GM12878 (cell line): ENCODE measurements at regions not wholly inside any gene's neighbourhood (a gene's known extent, or its start where the extent isn't known, plus 50 kb on each side); places are given as distances from the start of the nearest gene placed in this dataset.

Experiments used
- ATAC-seq: fragments of 200-7000 bp; cut with Tn5 transposase; 3 replicates; pipeline ENCODE4 v1.9.1; 2020; ENCODE audit warnings: mild to moderate bottlenecking, moderate library complexity
- BruUV-seq: library from RNA; stranded (reverse); fragments of 400-500 nt; replicated peaks from 2 replicates; lab custom pipeline; 2021; lab: Mats Ljungman, UMichigan
- CTCF ChIA-PET: fragments of 300-600 bp; sonication (Branson Sonifier 250); formaldehyde crosslinking; extraction: SDS; loops from one replicate; lab custom pipeline; 2021; ENCODE audit warnings: inconsistent platforms; lab: Yijun Ruan, JAX
- POLR2A ChIA-PET: fragments of 350-600 bp; formaldehyde crosslinking; extraction: SDS; loops from one replicate; lab custom pipeline; 2021; ENCODE audit warnings: inconsistent platforms; lab: Charles Lee
- RAD21 ChIA-PET: fragments of 300-600 bp; sonication (Branson Sonifier 250); formaldehyde crosslinking; loops from one replicate; lab custom pipeline; 2023; ENCODE audit warnings: antibody characterized with exemption; ENCODE audit not compliant: unreplicated experiment; lab: Charles Lee
- SMC1A ChIA-PET: fragments of 300-600 bp; sonication (Branson Sonifier 250); formaldehyde crosslinking; loops from one replicate; lab custom pipeline; 2023; ENCODE audit not compliant: unreplicated experiment, uncharacterized antibody; lab: Charles Lee
- DNase-seq: peaks from one replicate; pipeline ENCODE4 v3.0.0-alpha.2; 2011; ENCODE audit warnings: low read depth, low spot score
- FAIRE-seq: peaks from 3 replicates; lab custom pipeline; 2011; peaks lifted over from hg19 to GRCh38; lab: Jason Lieb, UNC
- H2AFZ ChIP-seq: 2 replicates; pipeline ENCODE4 v1.6.0; 2011; ENCODE audit warnings: low read depth, low read length, control low read depth; ENCODE audit not compliant: control insufficient read depth
- H3K27ac ChIP-seq: 2 replicates; pipeline ENCODE4 v1.5.1; 2011; ENCODE audit warnings: control low read depth; ENCODE audit not compliant: control insufficient read depth, insufficient read depth
- H3K27me3 ChIP-seq, 2 experiments: replicated peaks in 1 of 2; 2 replicates each; pipeline versions ENCODE4 v1.6.0 to v1.6.1; 2011; ENCODE audit warnings: low read length in 1 of 2; ENCODE audit not compliant: control insufficient read depth in 2 of 2, insufficient read depth in 2 of 2
- H3K36me3 ChIP-seq, 2 experiments: 2 replicates each; pipeline ENCODE4 v1.5.1; 2011; ENCODE audit warnings: low read length in 1 of 2; ENCODE audit not compliant: control insufficient read depth in 2 of 2, insufficient read depth in 2 of 2
- H3K4me1 ChIP-seq: 2 replicates; pipeline ENCODE4 v1.6.1; 2011; ENCODE audit warnings: mild to moderate bottlenecking, low read length, moderate library complexity, mixed read lengths; ENCODE audit not compliant: control insufficient read depth, insufficient read depth
- H3K4me2 ChIP-seq: 2 replicates; pipeline ENCODE4 v1.6.0; 2011; ENCODE audit warnings: control low read depth; ENCODE audit not compliant: control insufficient read depth, insufficient read depth
- H3K4me3 ChIP-seq: fragments of 200-600 bp; sonication (generic); 2 replicates; pipeline ENCODE4 v1.5.1; 2016
- H3K79me2 ChIP-seq: 2 replicates; pipeline ENCODE4 v1.6.0; 2011; ENCODE audit warnings: low read length; ENCODE audit not compliant: control insufficient read depth, insufficient read depth
- H3K9ac ChIP-seq: 2 replicates; pipeline ENCODE4 v1.8.0; 2011; ENCODE audit warnings: low read length, control low read depth, mixed read lengths; ENCODE audit not compliant: control insufficient read depth, insufficient read depth
- H3K9me3 ChIP-seq: replicated peaks from 3 replicates; pipeline ENCODE4 v1.5.1; 2011; ENCODE audit warnings: mild to moderate bottlenecking, low read length; ENCODE audit not compliant: control insufficient read depth, insufficient read depth
- H4K20me1 ChIP-seq: 2 replicates; pipeline ENCODE4 v1.6.0; 2011; ENCODE audit not compliant: control insufficient read depth, insufficient read depth
- BACH1 ChIP-seq: fragments of 450-650 bp; IDR thresholded peaks from 2 replicates; pipeline ENCODE4 v1.6.1; 2017; ENCODE audit warnings: mild to moderate bottlenecking, borderline replicate concordance
- CBX5 ChIP-seq: sonication (generic); IDR thresholded peaks from 2 replicates; pipeline ENCODE4 v1.6.1; 2016; ENCODE audit warnings: low read depth, moderate library complexity, mild to moderate bottlenecking, inconsistent platforms
- CUX1 ChIP-seq: IDR thresholded peaks from 2 replicates; pipeline ENCODE4 v1.6.1; 2012; ENCODE audit warnings: improper control_type of control experiment, low read depth, low read length; ENCODE audit not compliant: insufficient replicate concordance
- GABPA ChIP-seq: IDR thresholded peaks from 2 replicates; pipeline ENCODE4 v1.6.1; 2014; ENCODE audit warnings: antibody characterized with exemption, low read depth, mild to moderate bottlenecking, inconsistent platforms
- JUNB ChIP-seq: IDR thresholded peaks from 2 replicates; pipeline ENCODE4 v1.6.1; 2016; ENCODE audit warnings: antibody characterized with exemption, mild to moderate bottlenecking
- MYB ChIP-seq: fragments of 150-350 bp; IDR thresholded peaks from 2 replicates; pipeline ENCODE4 v1.6.1; 2014; ENCODE audit warnings: mild to moderate bottlenecking, low read depth, low read length, borderline replicate concordance
- PBX3 ChIP-seq: IDR thresholded peaks from 2 replicates; pipeline ENCODE4 v1.6.1; 2011; ENCODE audit warnings: mild to moderate bottlenecking, low read depth, low read length, moderate library complexity; ENCODE audit not compliant: insufficient replicate concordance
- USF1 ChIP-seq: IDR thresholded peaks from 2 replicates; pipeline ENCODE4 v1.6.1; 2011; ENCODE audit warnings: borderline replicate concordance, low read depth, mild to moderate bottlenecking, moderate library complexity, mixed read lengths, low read length; ENCODE audit not compliant: insufficient read depth; ENCODE audit errors: extremely low read length
- USF2 ChIP-seq: IDR thresholded peaks from 2 replicates; pipeline ENCODE4 v1.6.1; 2011; ENCODE audit warnings: low read depth, low read length, improper control_type of control experiment, borderline replicate concordance
- ZNF274 ChIP-seq: IDR thresholded peaks from one replicate; pipeline ENCODE4 v1.8.0; 2011; ENCODE audit not compliant: insufficient read length, insufficient read depth
- ZNF687 ChIP-seq: fragments of 450-650 bp; IDR thresholded peaks from 2 replicates; pipeline ENCODE4 v1.6.1; 2017; ENCODE audit warnings: mild to moderate bottlenecking, moderate library complexity
- ZSCAN29 ChIP-seq: fragments of 450-650 bp; IDR thresholded peaks from 2 replicates; pipeline ENCODE4 v1.6.1; 2017; ENCODE audit warnings: mild to moderate bottlenecking, moderate library complexity
- WGBS: methylation state at CpG from one replicate; pipeline ENCODE4 v1.1.6; 2016; ENCODE audit warnings: low lambda C conversion rate; ENCODE audit not compliant: insufficient replicate concordance, insufficient coverage; ENCODE audit errors: missing lambda C conversion rate; 5-methylcytosine and 5-hydroxymethylcytosine counted together
- in situ Hi-C: fragments of 300-500 bp; cut with MboI; formaldehyde crosslinking; loops from 9 replicates; pipeline ENCODE4 v1.14.3; 2018; ENCODE audit warnings: mixed read lengths
- intact Hi-C: fragments of 100-400 bp; cut with micrococcal nuclease; formaldehyde crosslinking; loops from one replicate; pipeline ENCODE4 v1.14.2; 2022; ENCODE audit not compliant: unreplicated experiment

- intact Hi-C loops: no loop called here
- RAD21 ChIA-PET: no interaction called here
- TF ChIP-seq ZNF687 (no peak), BACH1 (no peak), PBX3 (no peak), USF1 (no peak), USF2 (no peak), CUX1 (no peak), GABPA (no peak), JUNB (no peak), ZSCAN29 (no peak), ZNF274 (no peak), MYB (no peak), CBX5 (no peak)
Observed at GRCh38 chr22:22833059-22833458, 54.6 kb upstream of the IGLL5 start.

More at GRCh38 chr22:22833059-22833458, 54.6 kb upstream of the IGLL5 start:
- Histone ChIP-seq H3K27me3 (no peaks in the 10 kb centered on the region), H3K9me3 (no peaks in the 10 kb centered on the region; the same call in 2 of the 3 replicates), H3K27ac (no peak overlapping the region), H3K4me2 (no peak overlapping the region), H4K20me1 (no peaks in the 10 kb centered on the region), H3K79me2 (no peaks in the 10 kb centered on the region), H3K9ac (no peak overlapping the region), H2AFZ (no peak overlapping the region), H3K4me3 (no peak overlapping the region), H3K36me3 (no peaks in the 10 kb centered on the region), H3K4me1 (no peaks in the 10 kb centered on the region)
- ChIA-PET SMC1A (no interaction called here), POLR2A (no interaction called here), CTCF (interaction anchor here (0.6 kb wide), 1 partner anchor 124 kb away, joined by 3 read pairs; no protein-coding TSS in a partner anchor)
- FAIRE-seq (no peak), DNase-seq (no peak), ATAC-seq (no peak)
- in situ Hi-C loops: no loop called here
- BruUV-seq: no TSS peak
- WGBS: 72% methylated on average over 3 of the region's 3 CpGs
